Ishikawa (cell line): ENCODE measurements at regions not wholly inside any gene's neighbourhood (a gene's known extent, or its start where the extent isn't known, plus 50 kb on each side); places are given as distances from the start of the nearest gene placed in this dataset.

ENCODE experiments used
- CEBPB ChIP-seq: IDR thresholded peaks from 2 replicates; pipeline ENCODE4 v1.6.1; 2012
- CREB1 ChIP-seq: IDR thresholded peaks from 2 replicates; pipeline ENCODE4 v1.6.1; 2012; ENCODE audit warnings: low read depth
- EGR1 ChIP-seq: IDR thresholded peaks from 2 replicates; pipeline ENCODE4 v1.6.1; 2012
- EP300 ChIP-seq: IDR thresholded peaks from 2 replicates; pipeline ENCODE4 v1.6.1; 2012; ENCODE audit warnings: borderline replicate concordance
- FOXM1 ChIP-seq: IDR thresholded peaks from 2 replicates; pipeline ENCODE4 v1.6.1; 2012; ENCODE audit warnings: low read depth, borderline replicate concordance
- MAX ChIP-seq: IDR thresholded peaks from 2 replicates; pipeline ENCODE4 v1.6.1; 2012
- NFIC ChIP-seq: IDR thresholded peaks from 2 replicates; pipeline ENCODE4 v1.6.1; 2012
- RAD21 ChIP-seq: IDR thresholded peaks from 2 replicates; pipeline ENCODE4 v1.6.1; 2012; ENCODE audit warnings: low read depth
- REST ChIP-seq: IDR thresholded peaks from 2 replicates; pipeline ENCODE4 v1.6.1; 2012; ENCODE audit warnings: low read depth, mild to moderate bottlenecking
- TAF1 ChIP-seq: IDR thresholded peaks from 2 replicates; pipeline ENCODE4 v1.6.1; 2012; ENCODE audit warnings: low read depth, mild to moderate bottlenecking
- TCF12 ChIP-seq: IDR thresholded peaks from 2 replicates; pipeline ENCODE4 v1.6.1; 2012; ENCODE audit warnings: low read depth
- TEAD4 ChIP-seq: IDR thresholded peaks from 2 replicates; pipeline ENCODE4 v1.6.1; 2012
- USF1 ChIP-seq: IDR thresholded peaks from 2 replicates; pipeline ENCODE4 v1.6.1; 2012
- YY1 ChIP-seq: IDR thresholded peaks from 2 replicates; pipeline ENCODE4 v1.6.1; 2012; ENCODE audit warnings: low read depth
- ZBTB7A ChIP-seq: IDR thresholded peaks from 2 replicates; pipeline ENCODE4 v1.6.1; 2012; ENCODE audit warnings: low read depth

GRCh38 chr6:109920911-109921310 lies 57.2 kb upstream of the GPR6 start:
- TF ChIP-seq ZBTB7A: no peak
- no peak for TF ChIP-seq TAF1
- TF ChIP-seq NFIC: no peak

GRCh38 chr6:109922851-109923250 lies 55.3 kb upstream of the GPR6 start:
- no peak for TF ChIP-seq YY1
- no peak for TF ChIP-seq NFIC
- no peak for TF ChIP-seq USF1
- TF ChIP-seq MAX: no peak
- no peak for TF ChIP-seq CREB1
- no peak for TF ChIP-seq CEBPB
- no peak for TF ChIP-seq RAD21
- no peak for TF ChIP-seq FOXM1
- no peak for TF ChIP-seq TCF12
- no peak for TF ChIP-seq TEAD4
- TF ChIP-seq TAF1: no peak
- TF ChIP-seq EP300: no peak
- TF ChIP-seq EGR1: no peak
- no peak for TF ChIP-seq REST
- no peak for TF ChIP-seq ZBTB7A

- no peak for TF ChIP-seq EGR1
- no peak for TF ChIP-seq TCF12
- no peak for TF ChIP-seq EP300
- TF ChIP-seq CEBPB: no peak
- TF ChIP-seq REST: no peak
- TF ChIP-seq NFIC: peak; percentile 47
Measured at GRCh38 chr6:109925075-109925474, 53.0 kb upstream of the GPR6 start.

- TF ChIP-seq EGR1 (no peak), TEAD4 (no peak), USF1 (no peak), TAF1 (no peak), YY1 (no peak), RAD21 (no peak), CREB1 (no peak), ZBTB7A (no peak), TCF12 (no peak), REST (no peak), EP300 (no peak), MAX (no peak), CEBPB (no peak), FOXM1 (no peak), NFIC (no peak)
Measured at GRCh38 chr6:109927052-109927451, 51.1 kb upstream of the GPR6 start.
